H1 (cell line): ENCODE measurements at regions not wholly inside any gene's neighbourhood (a gene's known extent, or its start where the extent isn't known, plus 50 kb on each side); places are given as distances from the start of the nearest gene placed in this dataset.

Source experiments
- CTCF ChIA-PET: fragments of 300-600 bp; sonication (Branson Sonifier 250); formaldehyde crosslinking; loops from one replicate; lab custom pipeline; 2021; ENCODE audit not compliant: partially characterized antibody; lab: Charles Lee
- POLR2A ChIA-PET: fragments of 300-600 bp; sonication (Branson Sonifier 250); formaldehyde crosslinking; loops from one replicate; lab custom pipeline; 2021; ENCODE audit warnings: inconsistent platforms; ENCODE audit not compliant: partially characterized antibody; lab: Charles Lee
- DNase-seq, 2 experiments: peaks; one replicate each; pipeline versions ENCODE4 v3.0.0 to v3.0.0-alpha.2; 2010 to 2022; ENCODE audit warnings: low spot score in 2 of 2, low read depth in 1 of 2, mixed read lengths in 1 of 2
- FAIRE-seq: peaks from 2 replicates; lab custom pipeline; 2011; peaks lifted over from hg19 to GRCh38; lab: Jason Lieb, UNC
- H2AFZ ChIP-seq: 2 replicates; pipeline ENCODE4 v1.8.1; 2012; ENCODE audit warnings: low read length, inconsistent platforms
- H2AK5ac ChIP-seq: 2 replicates; pipeline ENCODE4 v1.6.1; 2013; ENCODE audit warnings: low read depth, low read length
- H2BK120ac ChIP-seq: replicated peaks from 2 replicates; pipeline ENCODE3; 2013; ENCODE audit warnings: low read depth, low read length, inconsistent platforms
- H2BK12ac ChIP-seq: 2 replicates; pipeline ENCODE4 v1.6.1; 2013; ENCODE audit warnings: low read depth, low read length
- H2BK15ac ChIP-seq: 2 replicates; pipeline ENCODE4 v1.6.1; 2013; ENCODE audit warnings: low read length
- H2BK20ac ChIP-seq: 2 replicates; pipeline ENCODE4 v1.6.1; 2013; ENCODE audit warnings: low read length
- H2BK5ac ChIP-seq: 2 replicates; pipeline ENCODE4 v1.6.1; 2013; ENCODE audit warnings: low read depth, low read length
- H3K14ac ChIP-seq: 2 replicates; pipeline ENCODE4 v1.6.1; 2013; ENCODE audit warnings: inconsistent platforms; ENCODE audit not compliant: insufficient read length
- H3K18ac ChIP-seq: 2 replicates; pipeline ENCODE4 v1.6.1; 2013; ENCODE audit warnings: low read length; ENCODE audit errors: extremely low read depth
- H3K23ac ChIP-seq: 2 replicates; pipeline ENCODE4 v1.6.1; 2013; ENCODE audit warnings: inconsistent platforms; ENCODE audit not compliant: insufficient read length
- H3K23me2 ChIP-seq: 2 replicates; pipeline ENCODE4 v1.6.1; 2013; ENCODE audit warnings: low read depth, low read length
- H3K27ac ChIP-seq: 2 replicates; pipeline ENCODE4 v1.6.1; 2011; ENCODE audit warnings: low read depth, low read length, inconsistent platforms
- H3K27me3 ChIP-seq, 4 experiments: replicated peaks in 1 of 4; 1 replicate in 1 of 4; 2 replicates in 3 of 4; pipeline versions ENCODE4 v1.6.1 to v1.8.1; 2011 to 2013; ENCODE audit warnings: low read length in 3 of 4, mild to moderate bottlenecking in 3 of 4, inconsistent platforms in 2 of 4, mixed read lengths in 2 of 4, moderate library complexity in 1 of 4; ENCODE audit not compliant: control insufficient read depth in 3 of 4, insufficient read depth in 3 of 4; ENCODE audit errors: extremely low read depth in 1 of 4
- H3K36me3 ChIP-seq, 4 experiments: 2 replicates each; pipeline versions ENCODE4 v1.6.1 to v1.8.1; 2011 to 2013; ENCODE audit warnings: mild to moderate bottlenecking in 4 of 4, low read length in 3 of 4, moderate library complexity in 2 of 4, control low read depth in 1 of 4, inconsistent platforms in 1 of 4; ENCODE audit not compliant: insufficient read depth in 4 of 4, control insufficient read depth in 2 of 4
- H3K4ac ChIP-seq: replicated peaks from 2 replicates; pipeline ENCODE3; 2013; ENCODE audit warnings: low read length, low read depth, mixed read lengths, inconsistent platforms; ENCODE audit not compliant: insufficient read length
- H3K4me1 ChIP-seq, 4 experiments: replicated peaks in 1 of 4; 1 replicate in 1 of 4; 2 replicates in 3 of 4; pipeline versions ENCODE4 v1.6.1 to v1.8.1; 2011 to 2013; ENCODE audit warnings: low read length in 3 of 4, inconsistent platforms in 2 of 4, mixed read lengths in 1 of 4; ENCODE audit not compliant: insufficient read depth in 4 of 4, control insufficient read depth in 3 of 4
- H3K4me2 ChIP-seq, 2 experiments: 2 replicates each; pipeline versions ENCODE4 v1.6.1 to v1.8.1; 2011 to 2013; ENCODE audit warnings: low read depth in 2 of 2, low read length in 2 of 2, control low read depth in 1 of 2, inconsistent platforms in 1 of 2, mild to moderate bottlenecking in 1 of 2; ENCODE audit not compliant: insufficient read depth in 1 of 2
- H3K4me3 ChIP-seq, 4 experiments: fragments of 200-600, 300-600 bp in 1 of 4; sonication (generic), shearing (Covaris generic), sonication (Bioruptor Twin) in 1 of 4; 2 replicates each; pipeline versions ENCODE4 v1.5.1 to v1.8.1; 2011 to 2016; ENCODE audit warnings: low read length in 4 of 4, low read depth in 3 of 4, control low read depth in 2 of 4, inconsistent platforms in 2 of 4, mild to moderate bottlenecking in 2 of 4, mixed read lengths in 1 of 4, moderate library complexity in 1 of 4; ENCODE audit not compliant: insufficient read depth in 2 of 4; ENCODE audit errors: extremely low read depth in 1 of 4
- H3K56ac ChIP-seq: replicated peaks from 2 replicates; pipeline ENCODE3; 2013; ENCODE audit warnings: low read depth, mild to moderate bottlenecking, mixed read lengths, low read length, inconsistent platforms; ENCODE audit not compliant: insufficient read length
- H3K79me1 ChIP-seq: 2 replicates; pipeline ENCODE4 v1.6.1; 2013; ENCODE audit warnings: low read depth, low read length, control low read depth
- H3K79me2 ChIP-seq, 2 experiments: 2 replicates each; pipeline versions ENCODE4 v1.6.1 to v1.8.1; 2012 to 2013; ENCODE audit warnings: low read length in 2 of 2, mild to moderate bottlenecking in 2 of 2, inconsistent platforms in 1 of 2; ENCODE audit not compliant: insufficient read depth in 2 of 2, control insufficient read depth in 1 of 2
- H3K9ac ChIP-seq, 4 experiments: replicated peaks in 1 of 4; 1 replicate in 1 of 4; 2 replicates in 3 of 4; pipeline versions ENCODE4 v1.6.1 to v1.8.1; 2011 to 2013; ENCODE audit warnings: low read depth in 3 of 4, low read length in 3 of 4, control low read depth in 2 of 4, mild to moderate bottlenecking in 2 of 4, moderate library complexity in 2 of 4, inconsistent platforms in 1 of 4; ENCODE audit errors: extremely low read depth in 1 of 4
- H3K9me3 ChIP-seq, 2 experiments: 2 replicates each; pipeline versions ENCODE4 v1.6.1 to v1.8.1; 2012 to 2013; ENCODE audit warnings: mild to moderate bottlenecking in 2 of 2, moderate library complexity in 2 of 2, control low read depth in 1 of 2, inconsistent platforms in 1 of 2, low read depth in 1 of 2, low read length in 1 of 2, mixed read lengths in 1 of 2; ENCODE audit not compliant: insufficient read depth in 2 of 2
- H4K20me1 ChIP-seq, 2 experiments: replicated peaks in 1 of 2; 2 replicates each; pipeline versions ENCODE3 to v1.8.1; 2011 to 2013; ENCODE audit warnings: inconsistent platforms in 2 of 2, low read length in 2 of 2, mild to moderate bottlenecking in 1 of 2; ENCODE audit not compliant: insufficient read depth in 2 of 2, control insufficient read depth in 1 of 2
- H4K5ac ChIP-seq: 2 replicates; pipeline ENCODE4 v1.6.1; 2013; ENCODE audit warnings: low read length, low read depth, mixed read lengths, inconsistent platforms; ENCODE audit not compliant: insufficient read length
- H4K8ac ChIP-seq: 2 replicates; pipeline ENCODE4 v1.8.0; 2013; ENCODE audit warnings: mild to moderate bottlenecking, moderate library complexity, low read length, inconsistent platforms; ENCODE audit not compliant: insufficient read depth; ENCODE audit errors: extremely low read depth
- H4K91ac ChIP-seq: replicated peaks from 2 replicates; pipeline ENCODE3; 2013; ENCODE audit warnings: low read length, mixed read lengths, inconsistent platforms; ENCODE audit not compliant: insufficient read length
- CHD2 ChIP-seq: IDR thresholded peaks from 2 replicates; pipeline ENCODE4 v1.6.1; 2012; ENCODE audit warnings: low read length, improper control_type of control experiment
- EZH2 ChIP-seq: fragments of 200-600 bp; sonication (generic); IDR thresholded peaks from 2 replicates; pipeline ENCODE4 v1.7.1; 2012; ENCODE audit warnings: low read depth, mild to moderate bottlenecking, moderate library complexity, low read length, inconsistent platforms; ENCODE audit not compliant: severe bottlenecking
- FOSL1 ChIP-seq: IDR thresholded peaks from 2 replicates; pipeline ENCODE4 v1.6.1; 2011; ENCODE audit warnings: mild to moderate bottlenecking, low read depth, low read length, moderate library complexity; ENCODE audit not compliant: insufficient read depth
- SP4 ChIP-seq: IDR thresholded peaks from 2 replicates; pipeline ENCODE4 v1.6.1; 2012; ENCODE audit warnings: low read length, inconsistent platforms
- TAF7 ChIP-seq: optimal IDR thresholded peaks from 2 replicates; pipeline ENCODE3; 2011; ENCODE audit warnings: low read depth, mild to moderate bottlenecking, inconsistent platforms, low read length, moderate library complexity, borderline replicate concordance
- WGBS, 2 experiments: shearing (Covaris generic) in 1 of 2; methylation state at CpG; one replicate each; pipeline versions ENCODE4 v1.1.6 to v1.1.7; 2013 to 2015; ENCODE audit warnings: low lambda C conversion rate in 2 of 2, mixed read lengths in 2 of 2, inconsistent platforms in 1 of 2, low coverage in 1 of 2, missing lambda C conversion rate in 1 of 2; ENCODE audit not compliant: insufficient replicate concordance in 2 of 2, insufficient coverage in 1 of 2, insufficient read length in 1 of 2; ENCODE audit errors: extremely low coverage in 1 of 2, missing lambda C conversion rate in 1 of 2; 5-methylcytosine and 5-hydroxymethylcytosine counted together

GRCh38 chr10:118216020-118216419 lies 126.1 kb downstream of the FAM204A start:
- no peaks in the 10 kb centered on the region for H3K9me3 ChIP-seq
- no peaks in the 10 kb centered on the region for H3K79me1 ChIP-seq
- no peak overlapping the region for H3K18ac ChIP-seq
- H2AK5ac ChIP-seq: no peak overlapping the region
- no peak overlapping the region for H3K14ac ChIP-seq
- H2BK20ac ChIP-seq: no peak overlapping the region
- CTCF ChIA-PET: no interaction called here
- POLR2A ChIA-PET: no interaction called here
- DNase-seq (no peak), FAIRE-seq (no peak)
- no peaks in the 10 kb centered on the region for H3K36me3 ChIP-seq
- no peak overlapping the region for H3K9ac ChIP-seq
- no peak overlapping the region for H2BK15ac ChIP-seq
- H3K23me2 ChIP-seq: no peaks in the 10 kb centered on the region
- no peak overlapping the region for H3K4ac ChIP-seq
- H2AFZ ChIP-seq: no peak overlapping the region
- no peak overlapping the region for H3K23ac ChIP-seq
- no peak overlapping the region for H3K56ac ChIP-seq
- no peak overlapping the region for H2BK120ac ChIP-seq
- no peaks in the 10 kb centered on the region for H3K4me1 ChIP-seq
- 93% methylated on average over 6 of the region's 6 CpGs; no CpG with 5 or more reads in 1 of the 2 experiments for WGBS, 2 experiments
- H3K27ac ChIP-seq: no peak overlapping the region
- H4K20me1 ChIP-seq: peaks cover 0 to 2% of the 10 kb centered on the region in 2 experiments
- H4K5ac ChIP-seq: no peak overlapping the region
- no peak overlapping the region for H4K8ac ChIP-seq
- H3K27me3 ChIP-seq: no peaks in the 10 kb centered on the region
- no peak overlapping the region for H4K91ac ChIP-seq
- no peak overlapping the region for H2BK5ac ChIP-seq
- H3K79me2 ChIP-seq: no peaks in the 10 kb centered on the region
- TF ChIP-seq CHD2 (no peak), FOSL1 (no peak), TAF7 (no peak), SP4 (no peak), EZH2 (no peak)
- H3K4me2 ChIP-seq: no peak overlapping the region
- no peak overlapping the region for H2BK12ac ChIP-seq
- H3K4me3 ChIP-seq: no peak overlapping the region
